Neural progenitor cell (in vitro differentiated cells): ENCODE measurements at regions not wholly inside any gene's neighbourhood (a gene's known extent, or its start where the extent isn't known, plus 50 kb on each side); places are given as distances from the start of the nearest gene placed in this dataset.

ENCODE experiments used
- DNase-seq: peaks from one replicate; pipeline ENCODE4 v3.0.0-alpha.2; 2016; ENCODE audit warnings: low spot score
- H2AFZ ChIP-seq: fragments of 200-600 bp; sonication (generic); replicated peaks from 2 replicates; pipeline ENCODE4 v1.6.1; 2016; ENCODE audit warnings: antibody characterized with exemption
- H3F3A ChIP-seq: fragments of 200-600 bp; sonication (generic); 2 replicates; pipeline ENCODE4 v1.6.1; 2016; ENCODE audit warnings: antibody characterized with exemption, low read depth
- H3K27ac ChIP-seq: fragments of 200-600 bp; sonication (generic); 2 replicates; pipeline ENCODE4 v1.5.1; 2016; ENCODE audit warnings: mild to moderate bottlenecking
- H3K27me3 ChIP-seq: fragments of 200-600 bp; sonication (generic); 2 replicates; pipeline ENCODE4 v1.6.1; 2016; ENCODE audit warnings: mild to moderate bottlenecking, moderate library complexity
- H3K36me3 ChIP-seq: fragments of 200-600 bp; sonication (generic); 2 replicates; pipeline ENCODE4 v1.5.1; 2016
- H3K4me1 ChIP-seq: fragments of 200-600 bp; sonication (generic); 2 replicates; pipeline ENCODE4 v1.6.1; 2016; ENCODE audit warnings: mixed run types
- H3K4me2 ChIP-seq: fragments of 200-600 bp; sonication (generic); 2 replicates; pipeline ENCODE4 v1.6.1; 2016
- H3K4me3 ChIP-seq: fragments of 200-600 bp; sonication (generic); 2 replicates; pipeline ENCODE4 v1.5.1; 2016
- H3K79me2 ChIP-seq: fragments of 200-600 bp; sonication (generic); 2 replicates; pipeline ENCODE4 v1.6.1; 2016; ENCODE audit warnings: low read depth
- H3K9ac ChIP-seq: fragments of 200-600 bp; sonication (generic); 2 replicates; pipeline ENCODE4 v1.6.1; 2016
- H3K9me3 ChIP-seq: fragments of 200-600 bp; sonication (generic); 2 replicates; pipeline ENCODE4 v1.5.1; 2016; ENCODE audit warnings: low read depth
- H4K20me1 ChIP-seq: fragments of 200-600 bp; sonication (generic); 2 replicates; pipeline ENCODE4 v1.6.1; 2016; ENCODE audit warnings: low read depth
- H3K27ac Mint-ChIP-seq: 3 replicates; pipeline ENCODE4 v1.8.0; 2021; ENCODE audit warnings: mixed read lengths
- H3K27me3 Mint-ChIP-seq: 2 replicates; pipeline ENCODE4 v1.8.0; 2022; ENCODE audit warnings: low read depth, mild to moderate bottlenecking, inconsistent platforms, moderate library complexity, mixed read lengths; ENCODE audit not compliant: insufficient read depth
- H3K36me3 Mint-ChIP-seq: 3 replicates; pipeline ENCODE4 v1.8.0; 2021; ENCODE audit warnings: mixed read lengths
- H3K4me1 Mint-ChIP-seq: 3 replicates; pipeline ENCODE4 v1.8.0; 2021; ENCODE audit warnings: mixed read lengths
- H3K4me3 Mint-ChIP-seq: 3 replicates; pipeline ENCODE4 v1.8.0; 2021; ENCODE audit warnings: mild to moderate bottlenecking, moderate library complexity, mixed read lengths
- H3K9me3 Mint-ChIP-seq: 3 replicates; pipeline ENCODE4 v1.8.0; 2020; ENCODE audit warnings: mixed read lengths
- EZH2 ChIP-seq: fragments of 200-600 bp; sonication (generic); IDR thresholded peaks from 2 replicates; pipeline ENCODE4 v1.6.1; 2017; ENCODE audit warnings: antibody characterized with exemption, mild to moderate bottlenecking, moderate library complexity
- EZH2phosphoT487 ChIP-seq: fragments of 200-600 bp; sonication (generic); IDR thresholded peaks from 2 replicates; pipeline ENCODE4 v1.6.1; 2017; ENCODE audit warnings: antibody characterized with exemption
- TF ChIP-seq, protein P1 (sequence below): fragments of 200-600 bp; sonication (generic); IDR thresholded peaks from 2 replicates; pipeline ENCODE4 v1.5.1; 2017; ENCODE audit warnings: antibody characterized with exemption, mild to moderate bottlenecking

DNA sequence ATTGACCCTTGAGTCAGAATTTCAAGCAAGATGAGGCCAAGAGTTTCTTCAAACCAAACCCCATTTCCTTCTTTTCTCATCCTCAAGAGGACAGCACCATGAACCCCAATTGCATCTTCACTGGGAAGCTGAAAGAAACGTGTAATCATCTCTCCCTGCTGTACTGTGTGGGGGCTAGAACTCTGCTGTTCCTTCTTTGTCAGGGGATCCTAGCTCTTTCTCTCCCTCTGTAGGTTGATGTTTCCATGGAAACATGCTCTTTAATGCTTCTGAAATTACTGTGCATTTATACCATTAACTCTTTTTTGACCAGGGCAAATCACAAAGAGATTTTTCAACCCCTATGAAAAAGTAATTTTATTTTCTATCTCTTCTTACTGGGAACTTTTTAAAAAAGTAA is 295.1 kb downstream of the GRIN2B start:
- no peaks in the 10 kb centered on the region for H3K9me3 Mint-ChIP-seq
- no peak overlapping the region for H3K4me2 ChIP-seq
- H3K4me1 ChIP-seq = peaks cover 6% of the 10 kb centered on the region
- H3K4me1 Mint-ChIP-seq = peaks cover 16% of the 10 kb centered on the region
- H3K27me3 ChIP-seq = no peaks in the 10 kb centered on the region
- DNase-seq = no peak
- H3K27ac ChIP-seq = no peak overlapping the region
- TF ChIP-seq, protein P1, sequence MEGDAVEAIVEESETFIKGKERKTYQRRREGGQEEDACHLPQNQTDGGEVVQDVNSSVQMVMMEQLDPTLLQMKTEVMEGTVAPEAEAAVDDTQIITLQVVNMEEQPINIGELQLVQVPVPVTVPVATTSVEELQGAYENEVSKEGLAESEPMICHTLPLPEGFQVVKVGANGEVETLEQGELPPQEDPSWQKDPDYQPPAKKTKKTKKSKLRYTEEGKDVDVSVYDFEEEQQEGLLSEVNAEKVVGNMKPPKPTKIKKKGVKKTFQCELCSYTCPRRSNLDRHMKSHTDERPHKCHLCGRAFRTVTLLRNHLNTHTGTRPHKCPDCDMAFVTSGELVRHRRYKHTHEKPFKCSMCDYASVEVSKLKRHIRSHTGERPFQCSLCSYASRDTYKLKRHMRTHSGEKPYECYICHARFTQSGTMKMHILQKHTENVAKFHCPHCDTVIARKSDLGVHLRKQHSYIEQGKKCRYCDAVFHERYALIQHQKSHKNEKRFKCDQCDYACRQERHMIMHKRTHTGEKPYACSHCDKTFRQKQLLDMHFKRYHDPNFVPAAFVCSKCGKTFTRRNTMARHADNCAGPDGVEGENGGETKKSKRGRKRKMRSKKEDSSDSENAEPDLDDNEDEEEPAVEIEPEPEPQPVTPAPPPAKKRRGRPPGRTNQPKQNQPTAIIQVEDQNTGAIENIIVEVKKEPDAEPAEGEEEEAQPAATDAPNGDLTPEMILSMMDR = no peak
- TF ChIP-seq EZH2 = no peak
- no peak for TF ChIP-seq EZH2phosphoT487
- H3K4me3 ChIP-seq = no peak overlapping the region
- no peak overlapping the region for H3K4me3 Mint-ChIP-seq
- H3K36me3 ChIP-seq = no peaks in the 10 kb centered on the region
- no peak overlapping the region for H3K9ac ChIP-seq
- no peaks in the 10 kb centered on the region for H3K27me3 Mint-ChIP-seq
- no peaks in the 10 kb centered on the region for H4K20me1 ChIP-seq
- no peaks in the 10 kb centered on the region for H3F3A ChIP-seq
- no peak overlapping the region for H2AFZ ChIP-seq
- no peak overlapping the region for H3K27ac Mint-ChIP-seq
- H3K79me2 ChIP-seq = no peaks in the 10 kb centered on the region
- no peaks in the 10 kb centered on the region for H3K9me3 ChIP-seq
- H3K36me3 Mint-ChIP-seq = no peaks in the 10 kb centered on the region

- no peaks in the 10 kb centered on the region for H3K79me2 ChIP-seq
- H3K9me3 Mint-ChIP-seq = no peaks in the 10 kb centered on the region
- no peak overlapping the region for H3K27ac Mint-ChIP-seq
- no peaks in the 10 kb centered on the region for H3K36me3 ChIP-seq
- no peaks in the 10 kb centered on the region for H3K4me1 ChIP-seq
- no peak overlapping the region for H3K27ac ChIP-seq
- TF ChIP-seq, protein P1 = no peak
- TF ChIP-seq EZH2phosphoT487 (no peak), EZH2 (no peak)
- no peak overlapping the region for H3K9ac ChIP-seq
- peaks cover 3% of the 10 kb centered on the region for H3K4me1 Mint-ChIP-seq
- no peak overlapping the region for H2AFZ ChIP-seq
- no peak overlapping the region for H3K4me3 Mint-ChIP-seq
- H3K9me3 ChIP-seq = no peaks in the 10 kb centered on the region
- H3K36me3 Mint-ChIP-seq = no peaks in the 10 kb centered on the region
- H3K4me2 ChIP-seq = no peak overlapping the region
- no peaks in the 10 kb centered on the region for H4K20me1 ChIP-seq
- H3K27me3 ChIP-seq = no peaks in the 10 kb centered on the region
- no peak for DNase-seq
- H3K27me3 Mint-ChIP-seq = peaks cover 2% of the 10 kb centered on the region
- no peaks in the 10 kb centered on the region for H3F3A ChIP-seq
- H3K4me3 ChIP-seq = no peak overlapping the region
These were observed 300.5 kb downstream of the GRIN2B start for GRCh38 chr12:13680916-13681315.

DNA sequence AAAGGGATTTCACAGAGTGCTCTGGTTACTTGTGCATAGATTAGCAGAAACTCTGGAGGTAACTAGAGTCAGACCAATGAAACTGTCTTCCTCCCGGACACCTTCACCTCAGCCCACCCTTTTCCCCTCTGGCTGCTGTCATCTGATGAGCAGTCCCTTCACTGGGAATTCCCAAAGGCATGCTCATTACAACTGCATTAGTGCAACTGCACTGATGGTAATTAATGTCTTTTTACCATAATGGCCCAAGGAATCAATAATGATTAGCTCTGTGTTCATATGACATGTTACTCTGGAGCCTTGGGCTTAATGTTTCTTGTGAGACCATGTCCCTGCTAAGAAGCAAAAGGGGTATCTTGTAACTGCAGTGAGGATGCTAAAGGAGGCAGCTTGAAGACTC is 304.5 kb downstream of the GRIN2B start:
- no peak for DNase-seq
- H3K4me3 Mint-ChIP-seq = no peak overlapping the region
- TF ChIP-seq, protein P1 = no peak
- no peak for TF ChIP-seq EZH2
- no peak for TF ChIP-seq EZH2phosphoT487
- no peak overlapping the region for H3K4me3 ChIP-seq
- H3K36me3 Mint-ChIP-seq = no peaks in the 10 kb centered on the region
- no peaks in the 10 kb centered on the region for H3K27me3 ChIP-seq
- H2AFZ ChIP-seq = no peak overlapping the region
- H3K9me3 ChIP-seq = no peaks in the 10 kb centered on the region
- peaks cover 2% of the 10 kb centered on the region for H3K27me3 Mint-ChIP-seq
- H3K9ac ChIP-seq = no peak overlapping the region
- H3K36me3 ChIP-seq = no peaks in the 10 kb centered on the region
- H3K27ac Mint-ChIP-seq = no peak overlapping the region
- H3F3A ChIP-seq = no peaks in the 10 kb centered on the region
- no peak overlapping the region for H3K4me2 ChIP-seq
- H3K9me3 Mint-ChIP-seq = no peaks in the 10 kb centered on the region
- peaks cover 3% of the 10 kb centered on the region for H3K4me1 Mint-ChIP-seq
- H3K27ac ChIP-seq = no peak overlapping the region
- no peaks in the 10 kb centered on the region for H3K4me1 ChIP-seq
- no peaks in the 10 kb centered on the region for H4K20me1 ChIP-seq
- H3K79me2 ChIP-seq = no peaks in the 10 kb centered on the region
